Sigmoid colon (tissue), 4 donors: ENCODE measurements at regions not wholly inside any gene's neighbourhood (a gene's known extent, or its start where the extent isn't known, plus 50 kb on each side); places are given as distances from the start of the nearest gene placed in this dataset.

Source experiments
- POLR2A ChIP-seq, 2 donors: fragments of 450-650 bp; IDR thresholded peaks; one replicate each; pipeline ENCODE4 v1.6.1; 2016; ENCODE audit warnings: antibody characterized with exemption in 2 of 2, mild to moderate bottlenecking in 2 of 2, moderate library complexity in 2 of 2
- POLR2AphosphoS5 ChIP-seq, 4 donors: sonication (generic); formaldehyde crosslinking; IDR thresholded peaks; one replicate each; pipeline ENCODE4 v1.6.1; 2017; ENCODE audit warnings: antibody characterized with exemption in 4 of 4
- TF ChIP-seq, protein P1 (sequence below), 4 experiments: fragments of 450-650 bp in 3 of 4; fragments of 200-600 bp in 1 of 4; IDR thresholded peaks; one replicate each; pipeline ENCODE4 v1.5.1; 2016 to 2019; ENCODE audit warnings: antibody characterized with exemption in 4 of 4, mild to moderate bottlenecking in 3 of 4, moderate library complexity in 2 of 4

DNA sequence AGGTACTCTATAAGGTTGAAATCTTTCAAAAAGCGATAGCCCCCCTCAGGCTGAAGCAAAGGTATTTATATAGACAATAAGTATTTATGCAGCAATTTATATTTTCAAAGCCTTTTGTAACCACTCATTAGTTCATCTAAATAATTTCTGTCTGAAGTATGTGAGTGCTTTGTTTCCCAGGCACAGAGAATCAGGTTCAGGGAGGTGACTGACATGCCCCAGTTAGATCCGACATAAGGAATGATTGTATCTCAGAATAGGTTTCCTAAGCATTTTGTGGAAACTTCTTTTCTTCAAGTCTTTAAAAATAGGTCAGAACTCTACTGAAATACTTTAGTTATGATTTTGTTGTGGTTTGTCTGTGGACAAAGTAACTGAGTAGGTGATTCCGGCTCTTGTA lies 283.4 kb upstream of the G2E3 start:
- TF ChIP-seq POLR2AphosphoS5 (IDR thresholded peaks at IDR 0.05) (no peak), POLR2A (IDR thresholded peaks at IDR 0.05) (no peak)
- TF ChIP-seq, protein P1, sequence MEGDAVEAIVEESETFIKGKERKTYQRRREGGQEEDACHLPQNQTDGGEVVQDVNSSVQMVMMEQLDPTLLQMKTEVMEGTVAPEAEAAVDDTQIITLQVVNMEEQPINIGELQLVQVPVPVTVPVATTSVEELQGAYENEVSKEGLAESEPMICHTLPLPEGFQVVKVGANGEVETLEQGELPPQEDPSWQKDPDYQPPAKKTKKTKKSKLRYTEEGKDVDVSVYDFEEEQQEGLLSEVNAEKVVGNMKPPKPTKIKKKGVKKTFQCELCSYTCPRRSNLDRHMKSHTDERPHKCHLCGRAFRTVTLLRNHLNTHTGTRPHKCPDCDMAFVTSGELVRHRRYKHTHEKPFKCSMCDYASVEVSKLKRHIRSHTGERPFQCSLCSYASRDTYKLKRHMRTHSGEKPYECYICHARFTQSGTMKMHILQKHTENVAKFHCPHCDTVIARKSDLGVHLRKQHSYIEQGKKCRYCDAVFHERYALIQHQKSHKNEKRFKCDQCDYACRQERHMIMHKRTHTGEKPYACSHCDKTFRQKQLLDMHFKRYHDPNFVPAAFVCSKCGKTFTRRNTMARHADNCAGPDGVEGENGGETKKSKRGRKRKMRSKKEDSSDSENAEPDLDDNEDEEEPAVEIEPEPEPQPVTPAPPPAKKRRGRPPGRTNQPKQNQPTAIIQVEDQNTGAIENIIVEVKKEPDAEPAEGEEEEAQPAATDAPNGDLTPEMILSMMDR (IDR thresholded peaks at IDR 0.05), result no peak
